Mucosa of descending colon (tissue), 3 donors: ENCODE measurements at regions not wholly inside any gene's neighbourhood (a gene's known extent, or its start where the extent isn't known, plus 50 kb on each side); places are given as distances from the start of the nearest gene placed in this dataset.
"Not testable (repeated sequence)": the region's sequence is repeated elsewhere in the genome, so short reads cannot be mapped to it uniquely, and the experiment has no call there.

ENCODE experiments used
- ATAC-seq: fragments of 200-7000 bp; cut with Tn5 transposase; one replicate; pipeline ENCODE4 v1.9.1; 2020; ENCODE audit warnings: mild to moderate bottlenecking, moderate library complexity
- DNase-seq, 3 donors: peaks; one replicate each; pipeline ENCODE4 v3.0.0-alpha.2; 2020
- H3K36me3 ChIP-seq: fragments of 200-600 bp; one replicate; pipeline ENCODE4 v1.8.0; 2021; ENCODE audit warnings: low read depth, mild to moderate bottlenecking
- H3K4me1 ChIP-seq: fragments of 200-600 bp; one replicate; pipeline ENCODE4 v1.8.0; 2021; ENCODE audit warnings: low read depth, mild to moderate bottlenecking
- H3K4me3 ChIP-seq: fragments of 200-600 bp; one replicate; pipeline ENCODE4 v1.8.0; 2021; ENCODE audit warnings: mild to moderate bottlenecking
- H3K9me3 ChIP-seq: fragments of 200-600 bp; one replicate; pipeline ENCODE4 v1.8.0; 2021; ENCODE audit warnings: mild to moderate bottlenecking
- CTCF ChIP-seq: fragments of 200-600 bp; IDR thresholded peaks from one replicate; pipeline ENCODE4 v1.8.0; 2022; ENCODE audit warnings: antibody characterized with exemption, mild to moderate bottlenecking
- intact Hi-C, 2 donors: fragments of 100-400 bp; cut with DNase I in 1 of 2; cut with micrococcal nuclease in 1 of 2; formaldehyde crosslinking; loops; one replicate each; pipeline versions ENCODE4 v1.11.0 to v1.11.1; 2022; cut with DNase I, micrococcal nuclease
- donor health status: DM: no; HTN: no; CAD: no; lungs with moderate emphysema.
- donor health status: DM: no; HTN: no; CAD: no.
- donor health status: DM: no; HTN: yes; CAD: no.

- intact Hi-C loops = no loop called here
- H3K4me1 ChIP-seq = no peaks in the 10 kb centered on the region
- H3K4me3 ChIP-seq = no peak overlapping the region
- no peak for DNase-seq
- no peaks in the 10 kb centered on the region for H3K36me3 ChIP-seq
- ATAC-seq = no peak
- H3K9me3 ChIP-seq = no peaks in the 10 kb centered on the region
- TF ChIP-seq CTCF = no peak
Measured at GRCh38 chrX:137747244-137748043, 181.5 kb downstream of the ZIC3 start.

- Histone ChIP-seq H3K4me3 (no peak overlapping the region), H3K4me1 (no peaks in the 10 kb centered on the region), H3K9me3 (no peaks in the 10 kb centered on the region), H3K36me3 (no peaks in the 10 kb centered on the region)
- intact Hi-C loops = no loop called here
- DNase-seq (no peak), ATAC-seq (no peak)
- no peak for TF ChIP-seq CTCF
Measured at GRCh38 chrX:137748827-137749226, 182.9 kb downstream of the ZIC3 start.

GRCh38 chrX:137749246-137749645, 183.3 kb downstream of the ZIC3 start:
- DNase-seq (no peak), ATAC-seq (no peak)
- no peaks in the 10 kb centered on the region for H3K36me3 ChIP-seq
- no peaks in the 10 kb centered on the region for H3K9me3 ChIP-seq
- intact Hi-C loops = no loop called here
- no peaks in the 10 kb centered on the region for H3K4me1 ChIP-seq
- no peak overlapping the region for H3K4me3 ChIP-seq
- no peak for TF ChIP-seq CTCF

- Histone ChIP-seq H3K36me3 (no peaks in the 10 kb centered on the region), H3K9me3 (peaks cover 17% of the 10 kb centered on the region), H3K4me3 (no peak overlapping the region), H3K4me1 (no peaks in the 10 kb centered on the region)
- ATAC-seq = no peak
- TF ChIP-seq CTCF = no peak
- intact Hi-C loops = no loop called here
- no peak for DNase-seq
Measured at GRCh38 chrX:137771537-137771936, 205.6 kb downstream of the ZIC3 start.

- Histone ChIP-seq H3K4me1 (no peaks in the 10 kb centered on the region), H3K4me3 (no peak overlapping the region), H3K9me3 (no peaks in the 10 kb centered on the region), H3K36me3 (no peaks in the 10 kb centered on the region)
- DNase-seq (no peak), ATAC-seq (no peak)
- intact Hi-C loops = no loop called here
- TF ChIP-seq CTCF = no peak
Measured at GRCh38 chrX:137792214-137792613, 226.3 kb downstream of the ZIC3 start.

GRCh38 chrX:137797926-137798325, 232.0 kb downstream of the ZIC3 start:
- DNase-seq, intact Hi-C loops, H3K36me3 ChIP-seq, ATAC-seq, H3K4me3 ChIP-seq, H3K4me1 ChIP-seq, H3K9me3 ChIP-seq: not testable (repeated sequence)
